Stromal cell of bone marrow (primary cell): ENCODE measurements at regions not wholly inside any gene's neighbourhood (a gene's known extent, or its start where the extent isn't known, plus 50 kb on each side); places are given as distances from the start of the nearest gene placed in this dataset.

ENCODE experiments used
- DNase-seq: peaks from one replicate; pipeline ENCODE4 v3.0.0-alpha.2; 2012; ENCODE audit warnings: low read depth

DNA sequence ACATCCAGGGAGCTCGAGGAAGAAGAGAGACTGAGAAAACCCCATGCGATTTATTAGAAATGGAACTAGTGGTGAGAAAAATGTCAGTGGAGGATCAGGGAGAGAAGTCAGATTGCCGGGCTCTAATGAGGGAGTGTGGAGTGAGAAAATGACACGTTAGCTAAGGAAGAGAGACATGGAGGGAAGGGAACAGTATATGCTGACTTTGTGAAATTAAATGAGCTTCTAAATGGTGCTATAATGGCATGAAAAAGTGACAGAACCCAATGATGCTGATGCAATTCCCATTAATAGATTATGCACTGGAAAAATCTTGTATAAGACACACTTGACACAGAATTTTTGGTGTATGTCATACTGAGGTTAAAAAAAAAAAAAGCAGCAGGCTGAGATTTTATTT, 112.6 kb downstream of the HSPH1 start:
- DNase-seq: no peak

DNA sequence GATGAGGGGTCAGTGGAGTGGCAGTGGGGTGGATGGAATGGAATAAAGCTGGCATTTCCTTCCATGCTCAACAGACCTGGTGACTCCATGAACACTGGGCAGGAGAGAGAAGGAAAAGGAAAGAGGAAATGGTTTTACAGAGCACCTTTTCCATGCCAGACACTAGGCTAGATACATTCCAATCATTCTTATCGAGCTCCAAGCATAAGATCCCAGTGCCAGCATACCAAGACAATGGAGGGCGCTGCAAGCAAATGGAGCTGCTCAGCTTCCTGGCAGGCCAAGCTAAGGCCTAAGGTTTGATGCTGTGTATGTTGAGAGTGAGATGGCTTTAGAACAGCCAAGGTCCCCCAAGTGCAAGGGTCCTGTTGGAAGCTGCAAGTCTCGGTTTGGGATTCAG, 113.2 kb downstream of the HSPH1 start:
- DNase-seq: no peak

DNA sequence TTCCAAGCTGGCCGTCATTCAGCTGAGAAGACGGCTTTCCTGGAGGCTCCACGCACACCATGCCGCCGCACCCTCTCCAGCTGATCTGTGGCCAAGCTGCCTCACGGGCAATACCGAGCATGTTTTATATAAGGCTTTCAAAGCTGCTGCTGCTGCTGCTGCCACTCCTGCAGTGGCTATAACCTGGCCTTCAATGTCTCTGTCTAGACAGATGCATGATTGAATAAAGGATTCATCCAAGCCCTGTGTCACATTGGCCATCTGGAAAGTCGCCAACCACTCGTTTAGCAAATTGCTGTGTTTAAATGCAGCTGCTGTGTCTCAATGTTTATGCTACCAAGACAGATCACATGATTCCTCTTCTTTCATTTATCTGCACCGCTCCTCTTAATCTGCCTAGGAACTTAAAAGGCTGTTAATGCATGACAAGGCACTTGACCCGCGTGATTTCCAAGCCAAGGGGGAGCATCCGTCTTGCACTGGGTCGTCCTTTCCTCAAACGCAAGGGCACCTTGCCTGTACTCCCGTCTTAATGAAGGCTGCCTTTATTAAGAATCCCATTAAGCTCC, 114.3 kb downstream of the TEX26 start:
- no peak for DNase-seq

DNA sequence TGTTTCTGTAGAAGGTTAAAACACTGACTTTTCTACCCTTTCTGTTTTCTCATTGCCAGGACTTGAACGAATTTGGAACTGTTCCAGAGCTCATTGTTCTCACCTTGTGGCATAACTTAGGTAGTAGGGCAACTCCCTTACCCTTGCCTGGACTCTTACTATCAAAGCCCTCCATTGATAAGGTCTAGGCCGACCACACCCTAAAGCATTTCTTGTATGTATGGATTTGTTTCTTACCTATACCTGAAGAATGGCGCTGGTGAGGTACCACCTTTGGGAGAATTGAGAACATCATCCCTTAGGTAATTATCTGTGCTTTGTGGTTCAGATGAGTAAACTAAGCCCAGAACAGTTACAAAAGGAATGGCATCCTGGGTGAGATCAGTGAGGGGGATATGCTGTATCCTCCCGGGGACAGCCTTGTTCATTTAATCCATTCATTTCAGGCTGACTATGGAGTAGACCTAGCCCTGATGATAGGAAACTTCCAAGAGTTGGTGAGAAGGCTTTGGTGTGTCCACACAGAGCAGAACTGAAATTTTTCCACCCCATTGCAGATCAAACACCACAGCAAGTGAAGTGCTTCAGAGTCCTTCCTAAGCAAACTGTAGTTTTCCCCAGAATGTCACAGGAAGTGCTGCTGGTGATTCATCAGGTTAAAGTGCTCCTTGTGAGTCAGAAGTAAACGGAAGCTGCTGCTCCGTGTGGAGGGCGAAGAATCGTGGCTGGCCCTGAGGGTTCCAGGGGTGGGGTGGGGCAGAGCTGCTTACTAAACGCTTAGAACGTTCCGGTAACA, 113.0 kb downstream of the TEX26 start:
- peak; percentile 90 for DNase-seq

DNA sequence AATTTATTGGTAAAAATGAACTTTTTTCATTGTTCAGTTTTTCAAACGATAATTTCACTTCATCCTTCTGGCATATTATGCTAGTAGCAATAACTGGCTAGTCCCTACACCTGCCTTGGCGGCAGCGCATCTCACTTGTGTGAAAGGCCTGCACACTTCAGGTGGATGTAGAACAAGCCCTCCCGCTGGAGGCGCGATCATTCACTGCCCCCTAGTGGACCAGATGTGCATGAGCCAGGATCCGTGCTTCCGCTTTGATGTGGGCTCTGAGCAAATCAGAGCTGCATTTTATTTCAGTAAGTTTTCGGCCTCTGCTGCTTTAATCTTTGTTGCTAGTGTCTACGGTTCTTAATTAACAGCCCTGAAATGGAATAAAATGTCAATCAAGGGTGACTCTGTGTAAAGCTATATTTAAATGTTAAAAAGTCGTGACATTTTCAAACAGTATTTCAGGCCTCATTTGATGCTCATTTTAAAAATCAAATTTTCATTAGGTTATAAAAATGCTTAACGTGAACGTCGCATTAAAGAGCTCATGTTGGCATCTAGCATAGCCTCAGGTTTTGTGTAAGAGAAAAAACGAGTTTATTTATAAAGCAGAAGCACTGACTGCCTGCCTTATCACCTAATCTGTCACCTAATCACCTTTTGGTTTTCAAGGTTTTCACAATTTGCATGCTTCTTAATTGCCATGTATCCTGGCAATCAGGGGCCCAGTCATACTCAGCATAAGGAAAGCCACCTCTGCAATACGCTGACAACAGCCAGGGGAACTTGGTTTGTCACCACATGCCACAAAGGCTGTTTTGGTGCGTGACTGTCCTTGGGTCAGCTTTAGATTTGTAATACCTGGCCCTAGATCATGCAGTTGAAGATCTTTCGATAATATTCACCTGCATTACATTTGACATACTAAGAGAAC, 112.2 kb downstream of the TEX26 start:
- DNase-seq: peak; percentile 54

DNA sequence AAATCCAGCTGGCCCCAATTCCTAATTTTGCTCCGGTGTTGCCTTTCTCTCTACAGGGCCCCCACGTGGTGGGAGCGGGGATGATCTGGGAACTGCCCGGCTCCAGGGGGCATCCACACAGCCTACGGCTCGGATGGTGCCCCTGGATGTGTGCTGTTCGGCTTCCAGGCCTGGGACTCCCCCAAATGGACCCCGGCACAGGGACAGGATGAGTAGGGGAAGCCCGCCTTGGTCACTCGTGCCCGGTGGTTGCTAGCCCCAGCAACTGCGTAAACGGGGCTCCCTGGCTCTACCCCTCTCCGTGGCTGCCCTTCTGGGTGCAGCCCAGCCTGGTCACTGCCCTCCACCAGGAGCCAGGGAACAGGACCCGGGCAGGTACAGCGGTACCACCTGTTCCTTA, 111.5 kb downstream of the TEX26 start:
- no peak for DNase-seq

DNA sequence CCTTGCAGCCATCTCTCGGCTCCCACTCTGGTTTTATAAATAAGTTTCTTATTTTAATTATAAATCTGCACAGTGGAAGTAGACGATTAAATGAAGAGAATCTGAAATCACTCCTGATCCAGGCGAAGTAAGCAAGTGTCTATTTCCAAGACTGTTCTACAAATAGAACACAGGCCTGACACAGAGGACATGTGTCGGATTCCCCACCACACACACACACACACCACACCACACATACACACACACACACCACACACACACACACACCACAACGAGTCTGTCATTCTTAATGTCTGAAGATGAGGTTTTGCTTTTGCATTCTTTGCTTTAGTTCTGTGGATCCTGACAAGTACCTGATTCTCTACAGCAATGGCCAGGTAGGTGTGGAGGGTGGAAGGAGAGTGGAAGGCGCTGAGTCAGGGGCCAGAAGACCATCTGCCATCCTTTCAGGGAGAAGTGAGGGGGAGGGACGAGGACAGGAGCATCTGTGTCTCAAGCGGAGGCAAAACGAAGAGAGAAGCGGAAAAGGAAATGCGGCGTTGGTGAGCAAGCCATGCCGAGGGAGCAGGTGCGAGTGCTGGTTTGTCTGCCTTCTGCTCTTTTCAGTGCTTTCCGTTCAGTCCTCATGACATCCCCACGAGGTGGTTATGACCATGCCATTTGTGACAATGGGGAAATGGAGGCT, 110.2 kb downstream of the TEX26 start:
- DNase-seq: no peak

DNA sequence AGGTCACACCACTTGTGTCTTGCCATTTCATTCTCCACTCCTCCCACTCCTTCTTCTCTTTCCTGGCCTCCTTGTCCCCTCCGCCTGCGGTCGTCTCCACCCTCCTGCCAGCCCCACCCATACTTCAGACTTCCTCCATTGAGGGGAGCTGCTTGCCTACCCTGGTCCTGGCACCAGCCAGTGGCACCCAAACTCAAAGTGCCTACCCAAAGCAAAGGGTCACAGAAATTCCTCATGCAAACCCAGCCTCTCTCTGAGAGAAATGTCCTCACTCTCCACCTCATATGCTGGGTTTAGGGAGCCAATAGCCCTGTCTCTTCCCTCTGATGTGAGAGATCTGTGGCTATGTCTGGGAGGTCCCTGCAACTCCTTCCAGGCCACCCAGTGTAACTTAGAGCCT, 109.6 kb downstream of the TEX26 start:
- no peak for DNase-seq

DNA sequence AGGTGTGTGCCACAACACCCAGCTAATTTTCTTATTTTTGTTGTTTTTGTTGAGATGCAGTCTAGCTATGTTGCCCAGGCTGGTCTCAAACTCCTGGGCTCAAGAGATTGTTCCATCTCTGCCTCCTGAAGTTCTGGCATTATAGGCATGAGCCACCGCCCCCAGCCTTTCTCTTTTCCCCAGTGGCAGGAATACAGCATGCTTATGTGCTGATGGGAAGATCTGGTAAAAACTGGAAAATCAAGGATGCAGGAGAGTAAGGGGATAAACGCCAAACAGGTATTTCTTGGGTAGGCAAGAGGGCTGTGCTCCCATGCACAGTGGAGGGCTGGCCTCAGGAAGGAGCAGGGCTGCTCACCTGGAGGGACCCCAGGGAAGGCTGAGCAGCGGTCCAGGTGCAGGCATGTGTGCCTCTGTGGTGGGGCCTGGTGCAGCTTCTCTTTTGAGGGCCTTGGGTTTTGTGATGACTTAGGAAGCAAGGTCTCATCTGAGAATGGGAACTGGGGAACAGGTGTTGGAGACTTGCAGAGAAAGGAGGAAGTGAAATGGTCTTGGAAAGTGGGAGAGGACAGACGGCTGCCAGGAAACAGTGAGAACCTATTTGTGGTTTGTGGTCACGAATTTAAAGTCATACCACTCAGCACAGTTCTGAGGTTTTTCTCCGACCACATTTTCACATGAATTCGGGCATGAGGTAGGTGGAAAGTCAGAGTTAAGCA, 106.5 kb downstream of the TEX26 start:
- peak; percentile 44 for DNase-seq

DNA sequence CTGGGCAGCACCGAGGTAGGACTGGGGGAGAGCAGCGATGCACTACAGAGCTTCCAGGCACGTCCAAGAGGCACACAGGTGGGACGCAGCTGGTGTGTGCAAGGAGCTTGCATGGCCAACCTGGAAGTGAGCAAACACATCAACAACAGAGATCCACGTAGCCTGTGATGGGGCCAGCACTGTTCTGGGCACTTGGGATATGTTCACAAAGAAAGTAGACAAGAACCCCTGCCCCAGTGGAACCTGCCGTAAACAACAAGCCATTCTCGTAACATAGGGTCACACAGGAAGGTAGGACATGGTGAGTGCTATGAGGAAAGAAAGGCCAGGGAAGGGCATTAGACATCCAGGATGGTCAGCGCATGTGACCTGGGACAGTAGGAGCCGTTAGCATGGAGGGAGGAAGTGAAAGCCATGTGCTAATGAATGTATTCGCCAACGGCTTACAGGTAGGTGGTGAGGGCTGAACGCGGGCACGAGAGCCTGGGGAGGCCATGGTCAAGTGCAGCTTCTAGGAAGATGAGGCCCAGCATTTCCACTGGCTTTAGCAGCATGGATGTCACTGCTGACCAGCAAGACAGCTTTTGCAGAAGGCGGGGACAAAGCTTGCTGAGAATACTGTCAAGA, 105.5 kb downstream of the TEX26 start:
- no peak for DNase-seq

DNA sequence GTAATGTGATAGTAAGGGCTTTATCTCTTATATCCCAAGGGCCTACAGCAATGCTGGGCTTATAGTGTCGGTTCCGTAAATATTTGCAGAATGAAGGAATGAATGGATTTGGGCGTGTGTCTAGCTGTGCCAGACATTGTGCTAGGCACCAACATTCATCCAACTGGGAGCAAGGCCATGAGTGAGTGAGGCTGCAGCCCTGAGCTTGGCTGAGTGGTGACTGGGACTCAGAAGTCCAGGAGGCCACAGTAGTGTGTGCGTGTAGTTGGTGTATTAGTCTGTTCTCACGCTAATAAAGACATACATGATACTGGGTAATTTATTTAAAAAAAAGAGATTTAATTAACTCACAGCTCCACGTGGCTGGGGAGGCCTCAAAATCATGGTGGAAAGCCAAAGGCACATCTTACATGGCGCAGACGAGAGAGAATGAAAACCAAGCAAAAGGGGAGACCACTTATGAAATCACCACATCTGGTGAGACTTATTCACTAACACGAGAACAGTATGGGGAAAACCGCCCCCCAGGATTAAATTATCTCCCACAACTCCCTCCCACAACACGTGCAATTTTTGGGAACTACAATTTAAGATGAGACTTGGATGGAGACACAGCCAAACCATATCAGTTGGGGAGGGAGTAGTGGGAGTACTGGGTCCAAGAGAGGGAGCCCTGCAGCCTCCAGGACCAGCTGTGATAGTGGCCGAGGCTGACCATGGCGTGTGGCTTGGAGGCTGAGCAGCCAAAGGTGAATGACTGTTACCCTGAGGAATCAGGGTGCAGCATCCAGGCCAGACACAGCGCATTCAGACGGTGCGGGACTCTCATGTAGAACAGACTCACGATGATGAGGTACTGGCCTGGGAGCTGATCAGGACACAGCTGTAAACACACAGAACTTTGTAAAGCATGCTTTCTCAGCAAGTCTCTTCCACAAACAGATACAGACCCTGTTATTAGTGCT, 104.6 kb downstream of the TEX26 start:
- DNase-seq: no peak

DNA sequence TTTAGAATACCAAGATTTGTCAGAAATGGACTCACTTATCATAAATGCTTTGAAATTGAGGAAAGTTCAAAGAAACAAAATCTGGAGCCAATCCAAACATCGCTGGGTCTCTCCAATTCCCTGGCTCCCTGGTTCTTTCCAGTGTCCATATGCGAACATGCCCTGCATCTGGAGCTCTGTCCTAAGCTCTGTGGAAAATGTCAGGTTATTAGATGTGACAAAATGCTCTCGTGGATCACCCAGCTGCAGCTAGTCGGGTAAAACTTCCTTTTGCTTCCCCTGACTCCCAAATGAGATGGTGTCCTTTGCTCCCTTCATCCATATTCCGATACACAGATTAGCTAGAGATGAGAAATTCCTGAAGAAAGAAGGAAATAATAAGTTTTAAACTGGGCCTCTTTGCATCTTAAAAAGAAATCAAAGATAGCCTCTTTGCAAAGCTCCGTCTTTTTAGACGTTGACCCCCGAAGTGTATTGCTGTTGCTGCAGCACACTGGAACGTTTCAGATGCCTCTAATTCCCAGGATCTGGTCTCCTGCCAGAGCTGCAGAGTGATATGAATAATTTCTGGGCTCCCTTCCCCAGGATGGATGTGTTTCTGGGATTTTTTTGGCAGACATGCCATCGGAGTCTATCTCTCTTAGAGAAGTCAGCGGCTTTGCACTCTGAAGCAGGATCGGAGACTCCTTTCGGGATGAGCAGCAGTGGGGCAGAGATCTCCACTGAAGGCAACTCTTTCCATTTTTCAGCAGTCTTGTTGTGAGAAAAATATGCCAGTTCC, 102.9 kb downstream of the TEX26 start:
- DNase-seq: peak; percentile 66

DNA sequence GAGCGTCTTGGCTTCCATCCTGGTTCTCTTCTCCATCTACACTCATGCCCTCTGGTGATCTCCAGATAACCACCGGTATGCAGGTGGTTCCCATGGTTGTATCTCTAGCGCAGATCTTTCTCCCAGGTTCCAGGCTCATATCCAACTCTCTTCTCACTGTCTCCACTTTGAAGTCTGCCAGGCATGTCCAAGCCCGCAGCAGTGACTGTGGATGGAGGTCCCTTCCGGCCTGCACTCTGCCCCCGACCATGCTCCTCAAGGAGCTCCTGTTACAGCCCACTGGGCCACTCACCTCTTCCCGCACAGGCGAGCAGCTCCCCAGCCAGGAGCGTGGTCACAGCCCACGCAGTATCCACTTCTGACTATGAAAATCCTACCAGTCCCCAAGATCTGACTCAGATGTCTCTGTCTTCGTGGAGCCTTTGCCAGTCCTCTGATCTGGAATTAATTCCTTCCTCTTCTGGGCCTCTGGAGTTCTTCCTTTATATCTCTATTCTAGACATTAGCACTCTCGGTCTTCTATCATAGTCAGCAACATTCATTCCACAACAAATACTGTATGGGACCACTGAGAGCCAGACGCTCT, 100.2 kb downstream of the TEX26 start:
- no peak for DNase-seq

DNA sequence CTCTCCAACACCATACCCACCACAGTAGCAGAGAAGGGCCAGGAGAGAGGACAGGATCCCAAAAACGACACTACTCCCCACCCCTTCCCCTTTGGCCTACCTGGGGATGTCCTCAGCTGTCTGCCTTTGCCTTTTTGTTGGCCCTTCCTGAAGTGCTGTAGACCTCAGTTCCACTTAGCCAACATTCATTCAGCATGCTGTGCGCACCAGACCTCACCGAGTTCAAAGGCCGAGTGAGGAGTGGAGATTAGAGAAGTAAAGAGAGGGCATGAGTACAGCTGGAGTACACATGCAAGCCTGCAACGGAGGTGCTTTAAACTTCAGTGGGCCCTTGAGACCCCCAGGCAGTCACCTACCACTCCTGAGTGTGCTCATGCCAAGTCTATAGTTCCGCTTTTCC, 99.0 kb downstream of the TEX26 start:
- no peak for DNase-seq

DNA sequence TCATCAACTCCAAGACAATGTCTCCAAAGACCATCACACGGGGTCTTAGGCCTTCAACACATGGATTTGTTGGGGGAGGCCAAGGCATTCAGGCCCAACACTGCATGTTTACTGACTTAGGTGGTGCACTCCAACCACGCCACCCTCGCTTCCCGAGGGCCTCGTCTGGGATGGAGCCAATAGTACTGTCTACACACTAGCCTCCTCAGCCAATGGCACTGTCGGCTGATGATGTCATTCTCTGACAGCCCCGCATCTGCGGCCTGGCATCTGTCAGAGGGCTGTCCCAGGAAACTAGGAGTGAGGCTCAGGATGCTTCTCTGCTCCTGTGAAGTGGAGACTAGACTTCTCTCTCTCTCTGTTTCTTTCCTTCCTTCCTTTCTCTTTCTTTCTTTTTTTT, 96.6 kb downstream of the TEX26 start:
- DNase-seq: no peak

DNA sequence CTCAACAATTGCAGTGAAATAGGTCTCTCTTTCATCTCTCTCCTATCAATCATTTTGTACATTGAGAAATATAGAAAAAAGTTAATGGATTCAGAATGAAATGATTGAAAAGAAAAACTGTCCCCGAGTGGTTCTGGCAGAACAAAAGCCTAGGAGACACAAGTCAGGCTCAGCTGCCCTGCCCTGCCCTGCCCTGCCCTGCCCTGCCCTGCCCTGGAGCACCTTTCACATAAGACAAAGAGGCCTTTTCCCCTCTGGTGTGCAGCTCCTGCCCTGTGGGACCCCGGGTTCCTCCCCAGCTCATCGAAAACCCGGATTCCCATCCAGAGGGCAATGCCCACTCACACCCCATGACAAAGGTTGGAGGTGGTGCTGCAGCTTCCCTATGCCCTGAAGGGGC, 94.7 kb downstream of the TEX26 start:
- no peak for DNase-seq
